ENCODE measurements at regions not wholly inside any gene's neighbourhood (a gene's known extent, or its start where the extent isn't known, plus 50 kb on each side); places are given as distances from the start of the nearest gene placed in this dataset.

DNA sequence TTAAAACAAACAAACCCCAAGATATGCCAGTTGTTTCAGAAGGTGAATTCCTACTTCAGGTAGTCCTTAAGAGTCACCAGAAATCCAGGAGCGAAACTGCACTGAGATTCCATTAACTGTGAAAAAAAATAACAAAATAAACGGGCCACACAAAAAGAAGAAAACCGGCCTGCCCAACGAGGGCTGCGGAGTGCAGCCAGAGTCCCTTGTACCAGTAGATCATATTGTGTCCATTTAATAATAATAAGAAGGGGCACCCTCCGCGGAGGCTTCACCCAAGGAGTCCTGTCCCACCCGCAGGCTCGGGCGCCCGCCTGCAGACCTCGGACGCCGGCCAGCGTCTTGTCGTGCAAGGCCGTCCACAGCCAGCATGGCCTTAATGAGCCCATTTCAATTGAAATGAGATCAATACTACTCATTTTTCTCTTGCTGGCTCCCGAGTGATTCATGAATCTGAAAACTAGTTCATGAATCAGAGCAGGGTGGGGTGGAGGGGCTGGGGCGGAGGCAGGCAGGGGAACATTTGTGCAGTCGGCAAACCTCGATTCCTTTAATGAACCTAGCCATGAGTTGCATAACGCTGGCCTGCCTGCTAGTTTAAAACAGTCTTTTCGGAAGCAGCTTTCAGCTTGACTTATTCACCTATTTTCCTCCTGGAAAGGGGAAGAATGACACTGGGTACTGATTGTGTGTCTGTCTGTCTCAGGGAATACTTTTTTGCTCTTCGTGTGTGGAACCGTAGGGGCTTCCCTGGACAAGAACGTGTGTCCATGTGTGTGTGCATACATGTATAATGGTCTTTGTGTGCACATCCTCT is 113.1 kb upstream of the IRF2BP2 start (continued):
- TF ChIP-seq, protein P1, sequence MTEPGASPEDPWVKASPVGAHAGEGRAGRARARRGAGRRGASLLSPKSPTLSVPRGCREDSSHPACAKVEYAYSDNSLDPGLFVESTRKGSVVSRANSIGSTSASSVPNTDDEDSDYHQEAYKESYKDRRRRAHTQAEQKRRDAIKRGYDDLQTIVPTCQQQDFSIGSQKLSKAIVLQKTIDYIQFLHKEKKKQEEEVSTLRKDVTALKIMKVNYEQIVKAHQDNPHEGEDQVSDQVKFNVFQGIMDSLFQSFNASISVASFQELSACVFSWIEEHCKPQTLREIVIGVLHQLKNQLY (CRISPR knock-in tag; conservative IDR thresholded peaks at IDR 0.05), result no peak
- TF ChIP-seq, protein P2, sequence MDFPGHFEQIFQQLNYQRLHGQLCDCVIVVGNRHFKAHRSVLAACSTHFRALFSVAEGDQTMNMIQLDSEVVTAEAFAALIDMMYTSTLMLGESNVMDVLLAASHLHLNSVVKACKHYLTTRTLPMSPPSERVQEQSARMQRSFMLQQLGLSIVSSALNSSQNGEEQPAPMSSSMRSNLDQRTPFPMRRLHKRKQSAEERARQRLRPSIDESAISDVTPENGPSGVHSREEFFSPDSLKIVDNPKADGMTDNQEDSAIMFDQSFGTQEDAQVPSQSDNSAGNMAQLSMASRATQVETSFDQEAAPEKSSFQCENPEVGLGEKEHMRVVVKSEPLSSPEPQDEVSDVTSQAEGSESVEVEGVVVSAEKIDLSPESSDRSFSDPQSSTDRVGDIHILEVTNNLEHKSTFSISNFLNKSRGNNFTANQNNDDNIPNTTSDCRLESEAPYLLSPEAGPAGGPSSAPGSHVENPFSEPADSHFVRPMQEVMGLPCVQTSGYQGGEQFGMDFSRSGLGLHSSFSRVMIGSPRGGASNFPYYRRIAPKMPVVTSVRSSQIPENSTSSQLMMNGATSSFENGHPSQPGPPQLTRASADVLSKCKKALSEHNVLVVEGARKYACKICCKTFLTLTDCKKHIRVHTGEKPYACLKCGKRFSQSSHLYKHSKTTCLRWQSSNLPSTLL (IDR thresholded peaks at IDR 0.05), result no peak
- TF ChIP-seq ATF1 (CRISPR knock-in tag; IDR thresholded peaks at IDR 0.05) (no peak), ATF1 (tag; IDR thresholded peaks at IDR 0.05) (no peak), WHSC1 (IDR thresholded peaks at IDR 0.05; ENCODE audit: low read length) (no peak)
- TF ChIP-seq, protein P3, sequence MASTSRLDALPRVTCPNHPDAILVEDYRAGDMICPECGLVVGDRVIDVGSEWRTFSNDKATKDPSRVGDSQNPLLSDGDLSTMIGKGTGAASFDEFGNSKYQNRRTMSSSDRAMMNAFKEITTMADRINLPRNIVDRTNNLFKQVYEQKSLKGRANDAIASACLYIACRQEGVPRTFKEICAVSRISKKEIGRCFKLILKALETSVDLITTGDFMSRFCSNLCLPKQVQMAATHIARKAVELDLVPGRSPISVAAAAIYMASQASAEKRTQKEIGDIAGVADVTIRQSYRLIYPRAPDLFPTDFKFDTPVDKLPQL (IDR thresholded peaks at IDR 0.05; ENCODE audit: extremely low read depth, insufficient read length), result no peak

Measured in K562 (cell line).